Fibroblast of pulmonary artery (primary cell): ENCODE measurements at regions not wholly inside any gene's neighbourhood (a gene's known extent, or its start where the extent isn't known, plus 50 kb on each side); places are given as distances from the start of the nearest gene placed in this dataset.

Experiments
- DNase-seq: peaks from one replicate; pipeline ENCODE4 v3.0.0-alpha.2; 2010; ENCODE audit warnings: low read depth
- H3K4me3 ChIP-seq: replicated peaks from 2 replicates; pipeline ENCODE4 v1.5.1; 2011; ENCODE audit warnings: low read depth, mild to moderate bottlenecking, control low read depth, low read length, moderate library complexity
- CTCF ChIP-seq: IDR thresholded peaks from 2 replicates; pipeline ENCODE4 v1.5.1; 2011; ENCODE audit warnings: mild to moderate bottlenecking, control low read depth, low read length, inconsistent platforms; ENCODE audit errors: missing control alignments

DNA sequence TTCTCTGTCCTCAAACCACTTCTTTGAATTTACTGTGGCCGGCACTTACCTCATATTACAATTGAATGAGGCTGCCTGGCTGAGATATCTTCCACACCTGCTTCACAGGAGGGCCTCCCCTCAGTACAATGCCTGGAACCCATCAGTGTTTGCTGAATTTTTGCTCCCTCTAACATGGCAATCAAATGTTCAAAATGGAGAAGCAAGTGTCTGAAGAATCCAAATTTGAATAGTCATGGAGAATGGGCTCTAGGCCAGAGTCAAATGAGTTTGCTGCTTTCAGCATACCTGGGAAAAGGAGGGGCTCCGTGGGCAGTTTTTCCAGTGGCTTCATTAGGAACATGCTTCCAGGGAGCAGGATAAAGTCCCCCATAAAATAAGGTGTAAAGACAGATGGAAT, 564.8 kb downstream of the UTRN start:
- H3K4me3 ChIP-seq = no peak overlapping the region
- DNase-seq = no peak
- TF ChIP-seq CTCF = no peak

- DNase-seq = no peak
- TF ChIP-seq CTCF = no peak
- no peak overlapping the region for H3K4me3 ChIP-seq
These were observed 568.5 kb downstream of the UTRN start for GRCh38 chr6:144853603-144854002.

GRCh38 chr6:144854654-144855053, 569.5 kb downstream of the UTRN start:
- no peak for DNase-seq
- no peak for TF ChIP-seq CTCF
- no peak overlapping the region for H3K4me3 ChIP-seq

- no peak overlapping the region for H3K4me3 ChIP-seq
- TF ChIP-seq CTCF = no peak
- no peak for DNase-seq
These were observed 570.2 kb downstream of the UTRN start for GRCh38 chr6:144855375-144855774.

DNA sequence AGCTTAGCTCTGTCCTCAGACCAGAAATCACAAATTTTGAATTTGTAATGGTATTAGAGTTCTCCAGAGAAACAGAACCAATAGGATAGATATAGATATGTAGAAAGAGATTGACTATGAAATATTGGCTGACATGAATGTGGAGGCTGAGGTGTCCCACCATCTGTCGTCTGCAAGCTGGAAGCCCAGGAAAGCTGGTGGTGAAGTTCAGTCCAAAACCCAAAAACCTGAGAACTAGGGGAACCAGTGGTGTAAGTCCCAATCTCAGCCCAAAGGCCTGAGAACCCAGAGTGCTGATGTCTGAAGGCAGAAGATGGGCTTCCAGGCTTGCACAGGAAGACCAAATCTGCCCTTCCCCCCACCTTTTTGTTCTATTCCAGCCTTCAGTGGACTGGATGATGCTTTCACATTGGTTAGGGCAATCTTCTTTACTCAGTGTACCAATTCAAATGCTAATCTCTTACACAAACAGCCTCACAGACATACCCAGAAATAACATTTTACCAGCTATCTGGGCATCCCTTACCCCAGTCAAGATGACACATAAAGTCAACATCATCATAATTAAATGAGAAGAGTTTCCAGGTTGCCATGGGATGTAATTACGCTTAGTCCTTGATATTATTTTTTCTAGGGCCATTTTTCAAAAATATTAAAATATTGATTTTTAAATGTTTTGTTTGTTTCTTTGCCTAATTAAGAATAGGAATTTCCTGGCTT, 570.8 kb downstream of the UTRN start:
- TF ChIP-seq CTCF = no peak
- H3K4me3 ChIP-seq = no peak overlapping the region
- DNase-seq = no peak

DNA sequence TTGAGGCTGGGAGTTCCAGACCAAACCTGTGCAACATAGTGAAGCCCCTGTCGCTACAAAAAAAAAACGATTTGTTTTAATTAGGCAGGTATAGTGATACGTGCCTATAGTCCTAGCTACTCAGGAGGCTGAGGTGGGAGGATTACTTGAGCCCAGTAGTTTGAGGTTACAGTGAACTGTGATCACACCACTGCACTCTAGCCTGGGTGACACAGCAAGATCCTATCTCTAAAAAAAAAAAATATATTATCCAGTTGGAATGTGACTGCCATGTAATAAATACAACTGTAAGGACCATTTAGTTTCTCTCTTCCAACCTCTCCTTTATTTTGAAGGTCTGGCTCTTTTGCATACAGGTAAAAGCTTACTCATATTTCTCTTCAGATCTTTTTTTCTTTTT, 571.5 kb downstream of the UTRN start:
- no peak for TF ChIP-seq CTCF
- H3K4me3 ChIP-seq = no peak overlapping the region
- no peak for DNase-seq

DNA sequence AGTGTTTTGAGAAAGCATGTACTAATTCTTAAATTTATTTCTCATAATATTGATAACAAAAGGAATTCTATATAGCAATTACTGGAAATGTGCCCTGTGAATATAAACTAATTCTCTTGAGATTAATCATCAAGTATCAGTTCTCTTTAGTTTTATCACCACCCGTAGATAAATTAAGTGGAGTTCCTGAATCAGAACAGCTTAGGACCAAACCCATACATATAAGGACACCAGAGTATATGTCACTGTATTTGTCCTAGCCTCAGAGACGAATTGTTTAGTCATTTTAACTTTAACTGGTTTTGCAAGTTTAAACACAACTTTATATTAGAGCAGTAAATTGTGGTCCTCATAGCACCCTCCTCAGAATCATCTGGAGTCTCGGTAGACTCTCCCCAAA, 572.0 kb downstream of the UTRN start:
- no peak for TF ChIP-seq CTCF
- no peak for DNase-seq
- no peak overlapping the region for H3K4me3 ChIP-seq
